GM04504 (cell line): ENCODE measurements at regions not wholly inside any gene's neighbourhood (a gene's known extent, or its start where the extent isn't known, plus 50 kb on each side); places are given as distances from the start of the nearest gene placed in this dataset.

Experiments used
- DNase-seq: peaks from one replicate; pipeline ENCODE4 v3.0.0-alpha.2; 2012; ENCODE audit warnings: low read depth

- no peak for DNase-seq
Observed at GRCh38 chr6:82072121-82072521, 175.4 kb downstream of the IBTK start.

GRCh38 chr6:82068721-82069120 is 178.8 kb downstream of the IBTK start:
- no peak for DNase-seq

- no peak for DNase-seq
Observed at GRCh38 chr6:82066991-82067411, 180.5 kb downstream of the IBTK start.

GRCh38 chr6:82066196-82066595 is 181.3 kb downstream of the IBTK start:
- DNase-seq = no peak

- no peak for DNase-seq
Observed at GRCh38 chr6:82063574-82063973, 184.0 kb downstream of the IBTK start.

- no peak for DNase-seq
Observed at GRCh38 chr6:82062219-82062618, 185.3 kb downstream of the IBTK start.

- DNase-seq = peak; percentile 76
Observed at GRCh38 chr6:82057846-82058554, 189.5 kb downstream of the IBTK start.

GRCh38 chr6:82056567-82056966 is 191.0 kb downstream of the IBTK start:
- no peak for DNase-seq

- DNase-seq = peak; percentile 78
Observed at GRCh38 chr6:82045965-82046756, 201.4 kb downstream of the IBTK start.

GRCh38 chr6:82040405-82041221 is 206.9 kb downstream of the IBTK start:
- DNase-seq = peak; percentile 40

GRCh38 chr6:82038631-82039030 is 208.9 kb downstream of the IBTK start:
- DNase-seq = no peak

GRCh38 chr6:82035526-82035925 is 212.0 kb downstream of the IBTK start:
- DNase-seq = no peak

GRCh38 chr6:82033631-82034211 is 213.8 kb downstream of the IBTK start:
- no peak for DNase-seq

- DNase-seq = no peak
Observed at GRCh38 chr6:82032444-82032843, 215.1 kb downstream of the IBTK start.

- DNase-seq = no peak
Observed at GRCh38 chr6:82030761-82031503, 216.6 kb downstream of the IBTK start.

- no peak for DNase-seq
Observed at GRCh38 chr6:82030301-82030700, 217.2 kb downstream of the IBTK start.

- DNase-seq = no peak
Observed at GRCh38 chr6:82025271-82025670, 222.3 kb downstream of the IBTK start.

GRCh38 chr6:82022614-82023129 is 224.9 kb downstream of the IBTK start:
- no peak for DNase-seq

- DNase-seq = no peak
Observed at GRCh38 chr6:82017773-82018172, 229.8 kb downstream of the IBTK start.

- DNase-seq = peak; percentile 88
Observed at GRCh38 chr6:82017288-82017687, 230.3 kb downstream of the IBTK start.

GRCh38 chr6:82015526-82015925 is 232.0 kb downstream of the IBTK start:
- no peak for DNase-seq
